K562 (cell line): ENCODE measurements at regions not wholly inside any gene's neighbourhood (a gene's known extent, or its start where the extent isn't known, plus 50 kb on each side); places are given as distances from the start of the nearest gene placed in this dataset.

ENCODE experiments used
- ATAC-seq: fragments of 200-7000 bp; cut with Tn5 transposase; 3 replicates; pipeline ENCODE4 v1.9.1; 2020; ENCODE audit warnings: moderate library complexity
- BruUV-seq: library from RNA; stranded (reverse); fragments of 400-500 nt; replicated peaks from 2 replicates; lab custom pipeline; 2021; lab: Mats Ljungman, UMichigan
- CTCF ChIA-PET: fragments of 300-600 bp; formaldehyde crosslinking; extraction: SDS; loops from one replicate; lab custom pipeline; 2021; ENCODE audit warnings: low intra/inter-chr PET ratio; lab: Yijun Ruan, JAX
- POLR2A ChIA-PET: fragments of 300-600, 350-650 bp; sonication (Branson Sonifier 250); formaldehyde crosslinking; extraction: SDS; loops from one replicate; lab custom pipeline; 2021; ENCODE audit warnings: antibody characterized with exemption, inconsistent platforms; lab: Yijun Ruan, JAX
- DNase-seq, 4 experiments: peaks; one replicate each; pipeline versions ENCODE4 v3.0.0 to v3.0.0-alpha.2; 2011 to 2018; ENCODE audit warnings: low spot score in 3 of 4, mixed read lengths in 3 of 4; ENCODE audit errors: extremely low read depth in 1 of 4
- FAIRE-seq: peaks from 2 replicates; lab custom pipeline; 2011; peaks lifted over from hg19 to GRCh38; lab: Jason Lieb, UNC
- H2AFZ ChIP-seq: 2 replicates; pipeline ENCODE4 v1.6.0; 2011; ENCODE audit warnings: low read depth, low read length, control low read depth, inconsistent platforms
- H3K27ac ChIP-seq: fragments of 200-600 bp; 3 replicates; pipeline ENCODE4 v1.8.0; 2011; ENCODE audit warnings: low read depth, mild to moderate bottlenecking, control low read depth, inconsistent platforms, low read length, moderate library complexity, mixed read lengths; ENCODE audit errors: extremely low read depth
- H3K27me3 ChIP-seq, 2 experiments: fragments of 300-600 bp in 1 of 2; 2 replicates in 1 of 2; 3 replicates in 1 of 2; pipeline versions ENCODE4 v1.6.0 to v1.8.0; 2011; ENCODE audit warnings: inconsistent platforms in 2 of 2, low read length in 2 of 2, mild to moderate bottlenecking in 1 of 2, mixed read lengths in 1 of 2, moderate library complexity in 1 of 2; ENCODE audit not compliant: control insufficient read depth in 2 of 2, insufficient read depth in 2 of 2
- H3K36me3 ChIP-seq: fragments of 300-600 bp; 3 replicates; pipeline ENCODE4 v1.8.0; 2011; ENCODE audit warnings: mild to moderate bottlenecking, low read length, inconsistent platforms; ENCODE audit not compliant: control insufficient read depth, insufficient read depth
- H3K4me1 ChIP-seq, 2 experiments: fragments of 200-600 bp in 1 of 2; replicated peaks in 1 of 2; 2 replicates in 1 of 2; 3 replicates in 1 of 2; pipeline versions ENCODE4 v1.5.1 to v1.8.0; 2011; ENCODE audit warnings: inconsistent platforms in 2 of 2, low read length in 2 of 2, mild to moderate bottlenecking in 1 of 2, mixed read lengths in 1 of 2, moderate library complexity in 1 of 2; ENCODE audit not compliant: control insufficient read depth in 2 of 2, insufficient read depth in 2 of 2
- H3K4me2 ChIP-seq: 2 replicates; pipeline ENCODE4 v1.6.1; 2011; ENCODE audit warnings: low read length, control low read depth, inconsistent platforms, mixed read lengths; ENCODE audit not compliant: insufficient read depth
- H3K4me3 ChIP-seq: fragments of 200-600 bp; sonication (generic), shearing (Covaris generic); 2 replicates; pipeline ENCODE4 v1.5.1; 2016; ENCODE audit warnings: control low read depth, inconsistent platforms
- H3K79me2 ChIP-seq: fragments of 200-600 bp; 3 replicates; pipeline ENCODE4 v1.8.0; 2011; ENCODE audit warnings: low read length, inconsistent platforms; ENCODE audit not compliant: control insufficient read depth, insufficient read depth
- H3K9ac ChIP-seq, 2 experiments: 2 replicates each; pipeline versions ENCODE4 v1.6.0 to v1.6.1; 2011; ENCODE audit warnings: low read depth in 2 of 2, low read length in 2 of 2, control low read depth in 1 of 2, inconsistent platforms in 1 of 2, mild to moderate bottlenecking in 1 of 2, mixed read lengths in 1 of 2; ENCODE audit not compliant: insufficient read depth in 1 of 2
- H3K9me1 ChIP-seq: one replicate; pipeline ENCODE4 v1.6.0; 2011; ENCODE audit warnings: inconsistent platforms, mild to moderate bottlenecking, low read length, moderate library complexity; ENCODE audit not compliant: control insufficient read depth, insufficient read depth
- H3K9me3 ChIP-seq: replicated peaks from 2 replicates; pipeline ENCODE4 v1.5.1; 2011; ENCODE audit warnings: low read depth, low read length, inconsistent platforms; ENCODE audit not compliant: control insufficient read depth, insufficient read depth
- H4K20me1 ChIP-seq: replicated peaks from 2 replicates; pipeline ENCODE4 v1.6.1; 2011; ENCODE audit warnings: low read length, inconsistent platforms, mixed read lengths; ENCODE audit not compliant: control insufficient read depth, insufficient read depth
- ELF2 ChIP-seq: fragments of 250-450 bp; sonication (Bioruptor Pico); IDR thresholded peaks from 2 replicates; pipeline ENCODE4 v1.5.0; 2021; ENCODE audit warnings: mild to moderate bottlenecking
- NFATC3 ChIP-seq: fragments of 450-650 bp; IDR thresholded peaks from 2 replicates; pipeline ENCODE4 v1.6.1; 2017; ENCODE audit warnings: mild to moderate bottlenecking
- NR0B1 ChIP-seq: fragments of 450-650 bp; IDR thresholded peaks from one replicate; pipeline ENCODE4 v1.6.1; 2018; ENCODE audit warnings: mild to moderate bottlenecking, moderate library complexity; ENCODE audit not compliant: partially characterized antibody
- POLR2AphosphoS5 ChIP-seq: IDR thresholded peaks from 2 replicates; pipeline ENCODE4 v1.6.1; 2011; ENCODE audit warnings: mild to moderate bottlenecking, low read depth, low read length, moderate library complexity; ENCODE audit not compliant: control insufficient read depth, insufficient read depth
- POLR2G ChIP-seq: fragments of 200-400 bp; formaldehyde crosslinking; IDR thresholded peaks from 2 replicates; pipeline ENCODE4 v1.6.1; 2017; ENCODE audit warnings: low read depth, mild to moderate bottlenecking, antibody characterized with exemption, low read length, moderate library complexity
- U2AF2 ChIP-seq: fragments of 200-400 bp; formaldehyde crosslinking; optimal IDR thresholded peaks from 2 replicates; pipeline ENCODE3; 2017; ENCODE audit warnings: low read depth, mild to moderate bottlenecking, low read length
- ZNF77 ChIP-seq: fragments of 250-450 bp; sonication (Bioruptor Pico); IDR thresholded peaks from 2 replicates; pipeline ENCODE4 v1.5.0; 2020
- WGBS: fragments of 100-300 bp; shearing (Covaris generic); methylation state at CpG from one replicate; pipeline ENCODE4 v1.1.6; 2016; ENCODE audit warnings: low coverage, mixed read lengths; ENCODE audit not compliant: insufficient coverage; ENCODE audit errors: missing lambda C conversion rate; 5-methylcytosine and 5-hydroxymethylcytosine counted together
- in situ Hi-C: fragments of 300-500 bp; cut with MboI; formaldehyde crosslinking; loops from 4 replicates; pipeline ENCODE4 v1.15.0; 2018; ENCODE audit warnings: inconsistent platforms, mixed read lengths
- intact Hi-C: fragments of 100-400 bp; cut with micrococcal nuclease; formaldehyde crosslinking; loops from 2 replicates; pipeline ENCODE4 v1.14.2; 2022
- TF ChIP-seq, protein P1 (sequence below): fragments of 450-650 bp; IDR thresholded peaks from 2 replicates; pipeline ENCODE4 v1.6.1; 2016; ENCODE audit warnings: low read depth, mild to moderate bottlenecking, moderate library complexity

- no peaks in the 10 kb centered on the region; the same call in 1 of the 2 replicates for H3K9me3 ChIP-seq
- H3K79me2 ChIP-seq = no peaks in the 10 kb centered on the region
- intact Hi-C loops = no loop called here
- ATAC-seq = no peak
- H3K4me2 ChIP-seq = no peak overlapping the region
- H3K27ac ChIP-seq = no peak overlapping the region
- BruUV-seq = no TSS peak
- no peaks in the 10 kb centered on the region for H4K20me1 ChIP-seq
- H3K9ac ChIP-seq = no peak overlapping the region
- H2AFZ ChIP-seq = no peak overlapping the region
- TF ChIP-seq ZNF77 (CRISPR knock-in tag) = no peak
- TF ChIP-seq, protein P1, sequence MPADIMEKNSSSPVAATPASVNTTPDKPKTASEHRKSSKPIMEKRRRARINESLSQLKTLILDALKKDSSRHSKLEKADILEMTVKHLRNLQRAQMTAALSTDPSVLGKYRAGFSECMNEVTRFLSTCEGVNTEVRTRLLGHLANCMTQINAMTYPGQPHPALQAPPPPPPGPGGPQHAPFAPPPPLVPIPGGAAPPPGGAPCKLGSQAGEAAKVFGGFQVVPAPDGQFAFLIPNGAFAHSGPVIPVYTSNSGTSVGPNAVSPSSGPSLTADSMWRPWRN = no peak
- TF ChIP-seq POLR2AphosphoS5 = no peak
- TF ChIP-seq U2AF2 = no peak
- TF ChIP-seq ELF2 (CRISPR knock-in tag) = no peak
- TF ChIP-seq NR0B1 = no peak
- no peak for TF ChIP-seq NFATC3
- no peak for TF ChIP-seq POLR2G
- FAIRE-seq = no peak
- ChIA-PET POLR2A (no interaction called here), CTCF (no interaction called here)
- H3K27me3 ChIP-seq = no peaks in the 10 kb centered on the region
- no peaks in the 10 kb centered on the region for H3K36me3 ChIP-seq
- no peaks in the 10 kb centered on the region for H3K9me1 ChIP-seq
- H3K4me3 ChIP-seq = no peak overlapping the region
- no peak for DNase-seq
- H3K4me1 ChIP-seq = no peaks in the 10 kb centered on the region
- WGBS = 17% methylated on average over 1 of the region's 1 CpG
- in situ Hi-C loops = no loop called here
Observed at GRCh38 chr15:49758456-49758855, 137.6 kb downstream of the DTWD1 start.
